GM18511 (cell line): ENCODE measurements at regions not wholly inside any gene's neighbourhood (a gene's known extent, or its start where the extent isn't known, plus 50 kb on each side); places are given as distances from the start of the nearest gene placed in this dataset.

Experiments used
- ATAC-seq: cut with Tn5 transposase; IDR thresholded peaks from one replicate; pipeline ENCODE4 v1.9.1; 2021; ENCODE audit warnings: mild to moderate bottlenecking, moderate library complexity; ENCODE audit not compliant: unreplicated experiment

- ATAC-seq, result no peak
Measured at GRCh38 chr1:226816576-226816975, 53.8 kb upstream of the PSEN2 start.

- ATAC-seq, result no peak
Measured at GRCh38 chr1:226814751-226815537, 55.5 kb upstream of the PSEN2 start.

- no peak for ATAC-seq
Measured at GRCh38 chr1:226813671-226814591, 56.5 kb upstream of the PSEN2 start.

GRCh38 chr1:226810681-226811080 is 59.7 kb upstream of the PSEN2 start:
- no peak for ATAC-seq

- ATAC-seq, result no peak
Measured at GRCh38 chr1:226809785-226810571, 60.4 kb upstream of the PSEN2 start.

GRCh38 chr1:226808501-226808900 is 61.9 kb upstream of the PSEN2 start:
- no peak for ATAC-seq

GRCh38 chr1:226806988-226807387 is 63.4 kb upstream of the PSEN2 start:
- ATAC-seq, result no peak

GRCh38 chr1:226804907-226805759 is 65.3 kb upstream of the PSEN2 start:
- ATAC-seq, result no peak

GRCh38 chr1:226800763-226801380 is 61.8 kb upstream of the ITPKB start:
- no peak for ATAC-seq

- no peak for ATAC-seq
Measured at GRCh38 chr1:226799634-226800281, 60.7 kb upstream of the ITPKB start.

- peak; percentile 87 for ATAC-seq
Measured at GRCh38 chr1:226798427-226799411, 59.6 kb upstream of the ITPKB start.

GRCh38 chr1:226797151-226797550 is 58.1 kb upstream of the ITPKB start:
- no peak for ATAC-seq

- ATAC-seq, result no peak
Measured at GRCh38 chr1:226793620-226794276, 54.7 kb upstream of the ITPKB start.

- no peak for ATAC-seq
Measured at GRCh38 chr1:226792368-226792767, 53.3 kb upstream of the ITPKB start.

GRCh38 chr1:226790545-226791181 is 51.6 kb upstream of the ITPKB start:
- ATAC-seq, result no peak

- ATAC-seq, result peak; percentile 57
Measured at GRCh38 chr1:226788965-226789364, 49.9 kb upstream of the ITPKB start.
